H1 (cell line): ENCODE measurements at regions not wholly inside any gene's neighbourhood (a gene's known extent, or its start where the extent isn't known, plus 50 kb on each side); places are given as distances from the start of the nearest gene placed in this dataset.

Experiments used
- CTCF ChIA-PET: fragments of 300-600 bp; sonication (Branson Sonifier 250); formaldehyde crosslinking; loops from one replicate; lab custom pipeline; 2021; ENCODE audit not compliant: partially characterized antibody; lab: Charles Lee
- POLR2A ChIA-PET: fragments of 300-600 bp; sonication (Branson Sonifier 250); formaldehyde crosslinking; loops from one replicate; lab custom pipeline; 2021; ENCODE audit warnings: inconsistent platforms; ENCODE audit not compliant: partially characterized antibody; lab: Charles Lee
- DNase-seq, 2 experiments: peaks; one replicate each; pipeline versions ENCODE4 v3.0.0 to v3.0.0-alpha.2; 2010 to 2022; ENCODE audit warnings: low spot score in 2 of 2, low read depth in 1 of 2, mixed read lengths in 1 of 2
- FAIRE-seq: peaks from 2 replicates; lab custom pipeline; 2011; peaks lifted over from hg19 to GRCh38; lab: Jason Lieb, UNC
- H2AFZ ChIP-seq: 2 replicates; pipeline ENCODE4 v1.8.1; 2012; ENCODE audit warnings: low read length, inconsistent platforms
- H2AK5ac ChIP-seq: 2 replicates; pipeline ENCODE4 v1.6.1; 2013; ENCODE audit warnings: low read depth, low read length
- H2BK120ac ChIP-seq: replicated peaks from 2 replicates; pipeline ENCODE3; 2013; ENCODE audit warnings: low read depth, low read length, inconsistent platforms
- H2BK12ac ChIP-seq: 2 replicates; pipeline ENCODE4 v1.6.1; 2013; ENCODE audit warnings: low read depth, low read length
- H2BK15ac ChIP-seq: 2 replicates; pipeline ENCODE4 v1.6.1; 2013; ENCODE audit warnings: low read length
- H2BK20ac ChIP-seq: 2 replicates; pipeline ENCODE4 v1.6.1; 2013; ENCODE audit warnings: low read length
- H2BK5ac ChIP-seq: 2 replicates; pipeline ENCODE4 v1.6.1; 2013; ENCODE audit warnings: low read depth, low read length
- H3K14ac ChIP-seq: 2 replicates; pipeline ENCODE4 v1.6.1; 2013; ENCODE audit warnings: inconsistent platforms; ENCODE audit not compliant: insufficient read length
- H3K18ac ChIP-seq: 2 replicates; pipeline ENCODE4 v1.6.1; 2013; ENCODE audit warnings: low read length; ENCODE audit errors: extremely low read depth
- H3K23ac ChIP-seq: 2 replicates; pipeline ENCODE4 v1.6.1; 2013; ENCODE audit warnings: inconsistent platforms; ENCODE audit not compliant: insufficient read length
- H3K23me2 ChIP-seq: 2 replicates; pipeline ENCODE4 v1.6.1; 2013; ENCODE audit warnings: low read depth, low read length
- H3K27ac ChIP-seq: 2 replicates; pipeline ENCODE4 v1.6.1; 2011; ENCODE audit warnings: low read depth, low read length, inconsistent platforms
- H3K27me3 ChIP-seq, 4 experiments: replicated peaks in 1 of 4; 1 replicate in 1 of 4; 2 replicates in 3 of 4; pipeline versions ENCODE4 v1.6.1 to v1.8.1; 2011 to 2013; ENCODE audit warnings: low read length in 3 of 4, mild to moderate bottlenecking in 3 of 4, inconsistent platforms in 2 of 4, mixed read lengths in 2 of 4, moderate library complexity in 1 of 4; ENCODE audit not compliant: control insufficient read depth in 3 of 4, insufficient read depth in 3 of 4; ENCODE audit errors: extremely low read depth in 1 of 4
- H3K36me3 ChIP-seq, 4 experiments: 2 replicates each; pipeline versions ENCODE4 v1.6.1 to v1.8.1; 2011 to 2013; ENCODE audit warnings: mild to moderate bottlenecking in 4 of 4, low read length in 3 of 4, moderate library complexity in 2 of 4, control low read depth in 1 of 4, inconsistent platforms in 1 of 4; ENCODE audit not compliant: insufficient read depth in 4 of 4, control insufficient read depth in 2 of 4
- H3K4ac ChIP-seq: replicated peaks from 2 replicates; pipeline ENCODE3; 2013; ENCODE audit warnings: low read length, low read depth, mixed read lengths, inconsistent platforms; ENCODE audit not compliant: insufficient read length
- H3K4me1 ChIP-seq, 4 experiments: replicated peaks in 1 of 4; 1 replicate in 1 of 4; 2 replicates in 3 of 4; pipeline versions ENCODE4 v1.6.1 to v1.8.1; 2011 to 2013; ENCODE audit warnings: low read length in 3 of 4, inconsistent platforms in 2 of 4, mixed read lengths in 1 of 4; ENCODE audit not compliant: insufficient read depth in 4 of 4, control insufficient read depth in 3 of 4
- H3K4me2 ChIP-seq, 2 experiments: 2 replicates each; pipeline versions ENCODE4 v1.6.1 to v1.8.1; 2011 to 2013; ENCODE audit warnings: low read depth in 2 of 2, low read length in 2 of 2, control low read depth in 1 of 2, inconsistent platforms in 1 of 2, mild to moderate bottlenecking in 1 of 2; ENCODE audit not compliant: insufficient read depth in 1 of 2
- H3K4me3 ChIP-seq, 4 experiments: fragments of 200-600, 300-600 bp in 1 of 4; sonication (generic), shearing (Covaris generic), sonication (Bioruptor Twin) in 1 of 4; 2 replicates each; pipeline versions ENCODE4 v1.5.1 to v1.8.1; 2011 to 2016; ENCODE audit warnings: low read length in 4 of 4, low read depth in 3 of 4, control low read depth in 2 of 4, inconsistent platforms in 2 of 4, mild to moderate bottlenecking in 2 of 4, mixed read lengths in 1 of 4, moderate library complexity in 1 of 4; ENCODE audit not compliant: insufficient read depth in 2 of 4; ENCODE audit errors: extremely low read depth in 1 of 4
- H3K56ac ChIP-seq: replicated peaks from 2 replicates; pipeline ENCODE3; 2013; ENCODE audit warnings: low read depth, mild to moderate bottlenecking, mixed read lengths, low read length, inconsistent platforms; ENCODE audit not compliant: insufficient read length
- H3K79me1 ChIP-seq: 2 replicates; pipeline ENCODE4 v1.6.1; 2013; ENCODE audit warnings: low read depth, low read length, control low read depth
- H3K79me2 ChIP-seq, 2 experiments: 2 replicates each; pipeline versions ENCODE4 v1.6.1 to v1.8.1; 2012 to 2013; ENCODE audit warnings: low read length in 2 of 2, mild to moderate bottlenecking in 2 of 2, inconsistent platforms in 1 of 2; ENCODE audit not compliant: insufficient read depth in 2 of 2, control insufficient read depth in 1 of 2
- H3K9ac ChIP-seq, 4 experiments: replicated peaks in 1 of 4; 1 replicate in 1 of 4; 2 replicates in 3 of 4; pipeline versions ENCODE4 v1.6.1 to v1.8.1; 2011 to 2013; ENCODE audit warnings: low read depth in 3 of 4, low read length in 3 of 4, control low read depth in 2 of 4, mild to moderate bottlenecking in 2 of 4, moderate library complexity in 2 of 4, inconsistent platforms in 1 of 4; ENCODE audit errors: extremely low read depth in 1 of 4
- H3K9me3 ChIP-seq, 2 experiments: 2 replicates each; pipeline versions ENCODE4 v1.6.1 to v1.8.1; 2012 to 2013; ENCODE audit warnings: mild to moderate bottlenecking in 2 of 2, moderate library complexity in 2 of 2, control low read depth in 1 of 2, inconsistent platforms in 1 of 2, low read depth in 1 of 2, low read length in 1 of 2, mixed read lengths in 1 of 2; ENCODE audit not compliant: insufficient read depth in 2 of 2
- H4K20me1 ChIP-seq, 2 experiments: replicated peaks in 1 of 2; 2 replicates each; pipeline versions ENCODE3 to v1.8.1; 2011 to 2013; ENCODE audit warnings: inconsistent platforms in 2 of 2, low read length in 2 of 2, mild to moderate bottlenecking in 1 of 2; ENCODE audit not compliant: insufficient read depth in 2 of 2, control insufficient read depth in 1 of 2
- H4K5ac ChIP-seq: 2 replicates; pipeline ENCODE4 v1.6.1; 2013; ENCODE audit warnings: low read length, low read depth, mixed read lengths, inconsistent platforms; ENCODE audit not compliant: insufficient read length
- H4K8ac ChIP-seq: 2 replicates; pipeline ENCODE4 v1.8.0; 2013; ENCODE audit warnings: mild to moderate bottlenecking, moderate library complexity, low read length, inconsistent platforms; ENCODE audit not compliant: insufficient read depth; ENCODE audit errors: extremely low read depth
- H4K91ac ChIP-seq: replicated peaks from 2 replicates; pipeline ENCODE3; 2013; ENCODE audit warnings: low read length, mixed read lengths, inconsistent platforms; ENCODE audit not compliant: insufficient read length
- RAD21 ChIP-seq, 2 experiments: IDR thresholded peaks in 1 of 2; conservative IDR thresholded peaks in 1 of 2; 2 replicates each; pipeline ENCODE4 v1.6.1; 2011; ENCODE audit warnings: low read depth in 2 of 2, low read length in 2 of 2, improper control_type of control experiment in 1 of 2, inconsistent platforms in 1 of 2, mild to moderate bottlenecking in 1 of 2, moderate library complexity in 1 of 2
- SUZ12 ChIP-seq: fragments of 200-600 bp; sonication (generic); IDR thresholded peaks from 2 replicates; pipeline ENCODE4 v1.6.1; 2012; ENCODE audit warnings: mild to moderate bottlenecking, inconsistent platforms, low read length, moderate library complexity, mixed read lengths
- WGBS, 2 experiments: shearing (Covaris generic) in 1 of 2; methylation state at CpG; one replicate each; pipeline versions ENCODE4 v1.1.6 to v1.1.7; 2013 to 2015; ENCODE audit warnings: low lambda C conversion rate in 2 of 2, mixed read lengths in 2 of 2, inconsistent platforms in 1 of 2, low coverage in 1 of 2, missing lambda C conversion rate in 1 of 2; ENCODE audit not compliant: insufficient replicate concordance in 2 of 2, insufficient coverage in 1 of 2, insufficient read length in 1 of 2; ENCODE audit errors: extremely low coverage in 1 of 2, missing lambda C conversion rate in 1 of 2; 5-methylcytosine and 5-hydroxymethylcytosine counted together

GRCh38 chr7:118648002-118648401 is 423.5 kb downstream of the ANKRD7 start:
- DNase-seq (no peak), FAIRE-seq (no peak)
- Histone ChIP-seq H3K27ac (no peak overlapping the region), H2BK15ac (no peak overlapping the region), H3K4me3 (no peak overlapping the region), H2BK12ac (no peak overlapping the region), H2AFZ (0 out of 2 replicates have a peak overlapping the region, but pooled peaks have one; percentile 34), H2BK20ac (no peak overlapping the region), H4K8ac (no peak overlapping the region), H3K4ac (no peak overlapping the region), H3K23ac (no peak overlapping the region), H4K20me1 (no peaks in the 10 kb centered on the region), H3K9ac (no peak overlapping the region), H3K18ac (no peak overlapping the region)
- ChIA-PET POLR2A (no interaction called here), CTCF (no interaction called here)
- no peak for TF ChIP-seq SUZ12
- TF ChIP-seq RAD21 (IDR thresholded peaks at IDR 0.05 in 1 of 2, conservative IDR thresholded peaks at IDR 0.05 in 1 of 2; ENCODE audit: low read depth in 2 of 2, low read length in 2 of 2), result peak; percentile 19 to 41; a peak in 3 of 4 replicates
- TF ChIP-seq, all 59 proteins: peak for 1
- Histone ChIP-seq H3K27me3 (no peaks in the 10 kb centered on the region), H3K79me1 (no peaks in the 10 kb centered on the region), H4K5ac (no peak overlapping the region), H3K4me2 (no peak overlapping the region), H4K91ac (no peak overlapping the region), H3K14ac (no peak overlapping the region), H3K36me3 (no peaks in the 10 kb centered on the region), H3K4me1 (no peaks in the 10 kb centered on the region), H3K79me2 (no peaks in the 10 kb centered on the region), H2BK120ac (no peak overlapping the region), H2BK5ac (no peak overlapping the region), H3K9me3 (no peaks in the 10 kb centered on the region), H2AK5ac (no peak overlapping the region), H3K23me2 (no peaks in the 10 kb centered on the region; the same call in 1 of the 2 replicates), H3K56ac (no peak overlapping the region)
- WGBS, 2 experiments, result 92% methylated on average over 2 of the region's 2 CpGs; no CpG with 5 or more reads in 1 of the 2 experiments
